ENCODE measurements at regions not wholly inside any gene's neighbourhood (a gene's known extent, or its start where the extent isn't known, plus 50 kb on each side); places are given as distances from the start of the nearest gene placed in this dataset.

- TF ChIP-seq EP300 (IDR thresholded peaks at IDR 0.05; ENCODE audit: low read depth) (no peak), CTCF (IDR thresholded peaks at IDR 0.05) (no peak), POLR2A (IDR thresholded peaks at IDR 0.05) (no peak)
Measured at GRCh38 chr2:19021100-19021476, 337.3 kb downstream of the OSR1 start.
